Stimulated activated memory B cell treated with anti-CD40 and anti-IgM and Interleukin-4, amounts not matched to agents 10 μg/mL and 1 μg/mL and 100 μg/mL, for 72 hours (primary cell): ENCODE measurements at regions not wholly inside any gene's neighbourhood (a gene's known extent, or its start where the extent isn't known, plus 50 kb on each side); places are given as distances from the start of the nearest gene placed in this dataset.

ENCODE experiments used
- ATAC-seq: fragments of 150-1000 bp; cut with Tn5 transposase; 2 replicates; pipeline ENCODE4 v1.10.0; 2021
- H3K27ac Mint-ChIP-seq: one replicate; pipeline ENCODE4 v1.8.0; 2022; ENCODE audit warnings: mild to moderate bottlenecking, mixed read lengths
- H3K27me3 Mint-ChIP-seq: one replicate; pipeline ENCODE4 v1.8.0; 2022; ENCODE audit warnings: mixed read lengths
- H3K36me3 Mint-ChIP-seq: one replicate; pipeline ENCODE4 v1.8.0; 2022; ENCODE audit warnings: mixed read lengths
- H3K4me1 Mint-ChIP-seq: one replicate; pipeline ENCODE4 v1.8.0; 2022; ENCODE audit warnings: mixed read lengths
- H3K4me3 Mint-ChIP-seq: one replicate; pipeline ENCODE4 v1.8.0; 2022; ENCODE audit warnings: mild to moderate bottlenecking, moderate library complexity, mixed read lengths
- H3K9me3 Mint-ChIP-seq: one replicate; pipeline ENCODE4 v1.8.0; 2022; ENCODE audit warnings: mixed read lengths

DNA sequence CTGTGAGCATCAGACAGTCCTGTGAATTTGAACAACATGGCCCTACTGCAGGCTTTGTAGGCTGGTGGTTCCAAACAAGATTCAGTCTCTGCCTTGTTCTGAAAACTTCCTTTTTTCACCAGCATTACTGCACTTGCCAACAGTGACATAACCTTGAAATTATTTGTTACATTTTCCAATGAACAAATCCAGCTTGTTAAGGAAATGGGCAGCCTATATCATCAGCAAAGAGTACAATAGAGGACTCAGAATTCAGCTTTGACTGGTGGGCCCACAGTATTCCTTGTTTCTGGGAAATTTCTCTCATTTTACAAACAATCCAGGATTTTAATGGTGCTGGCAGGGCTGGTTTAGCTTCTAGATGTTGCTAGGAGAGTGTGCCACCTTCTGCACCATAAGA lies 703.7 kb upstream of the FZD8 start:
- no peak for ATAC-seq
- Mint-ChIP-seq H3K4me1 (no peaks in the 10 kb centered on the region), H3K36me3 (no peaks in the 10 kb centered on the region), H3K4me3 (no peak overlapping the region), H3K27me3 (no peaks in the 10 kb centered on the region), H3K9me3 (no peaks in the 10 kb centered on the region), H3K27ac (no peak overlapping the region)

DNA sequence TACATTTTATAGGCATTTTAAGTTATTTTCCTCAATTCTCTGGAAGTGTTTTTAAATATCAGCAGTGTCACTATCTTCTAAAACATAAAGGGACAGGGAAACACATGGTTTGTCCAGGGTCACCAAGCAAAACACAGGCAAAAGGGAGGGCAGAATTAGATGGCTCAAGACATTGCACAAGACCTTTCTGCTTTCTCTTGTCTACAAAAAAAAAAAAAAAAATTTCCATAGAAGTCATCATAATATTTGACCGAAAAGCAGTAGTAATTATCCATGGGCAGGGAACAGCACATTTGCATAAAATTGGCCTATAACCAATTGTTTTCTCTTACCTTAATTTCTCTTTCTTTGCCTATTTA lies 703.1 kb upstream of the FZD8 start:
- ATAC-seq: no peak
- Mint-ChIP-seq H3K36me3 (no peaks in the 10 kb centered on the region), H3K27ac (no peak overlapping the region), H3K9me3 (no peaks in the 10 kb centered on the region), H3K4me3 (no peak overlapping the region), H3K27me3 (no peaks in the 10 kb centered on the region), H3K4me1 (no peaks in the 10 kb centered on the region)

DNA sequence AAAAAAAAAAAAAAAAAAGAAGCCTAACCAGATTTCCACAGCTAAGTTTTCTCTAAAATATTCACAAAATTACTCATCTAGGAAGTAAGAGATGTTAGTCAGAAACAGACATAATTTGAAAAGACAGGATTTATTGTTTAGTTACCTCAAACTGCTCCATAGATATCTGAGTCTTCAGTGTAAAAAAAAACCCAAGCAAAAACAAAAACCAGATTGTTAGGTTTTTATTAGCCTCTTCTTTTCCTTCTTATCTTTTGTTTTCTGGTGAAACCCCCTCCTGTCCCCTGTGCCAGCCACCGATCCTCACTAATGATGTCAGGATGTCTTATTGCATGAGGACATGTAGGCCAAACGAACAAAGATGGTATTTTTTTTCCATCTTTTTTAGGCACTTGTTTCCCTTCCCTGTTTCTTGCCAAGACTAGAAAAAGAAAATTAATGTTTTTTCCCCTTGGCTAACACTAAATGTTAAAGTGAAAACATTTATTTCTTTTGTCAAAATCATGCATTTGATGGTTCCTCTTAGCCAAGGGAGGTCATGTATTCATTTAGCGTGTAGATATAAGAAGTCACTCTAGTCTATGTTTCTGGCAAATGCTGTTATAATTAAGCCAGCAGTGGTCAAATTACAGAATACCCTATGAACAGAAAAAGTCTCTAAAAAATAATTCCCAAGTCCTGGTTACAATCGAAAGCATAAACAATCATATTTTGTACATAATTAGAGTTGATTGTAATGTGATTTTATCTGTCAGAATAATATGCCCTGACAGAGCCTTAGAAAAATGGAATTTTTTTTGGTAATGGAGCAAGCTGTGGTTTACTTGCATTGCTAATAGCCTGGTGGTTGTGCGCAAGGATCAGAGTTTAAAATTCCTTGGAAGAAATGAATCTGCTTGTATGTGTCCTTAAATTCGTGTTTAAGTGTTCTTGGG lies 702.4 kb upstream of the FZD8 start:
- no peak overlapping the region for H3K27ac Mint-ChIP-seq
- H3K36me3 Mint-ChIP-seq: no peaks in the 10 kb centered on the region
- no peaks in the 10 kb centered on the region for H3K9me3 Mint-ChIP-seq
- no peak for ATAC-seq
- no peak overlapping the region for H3K4me3 Mint-ChIP-seq
- no peaks in the 10 kb centered on the region for H3K4me1 Mint-ChIP-seq
- no peaks in the 10 kb centered on the region for H3K27me3 Mint-ChIP-seq

DNA sequence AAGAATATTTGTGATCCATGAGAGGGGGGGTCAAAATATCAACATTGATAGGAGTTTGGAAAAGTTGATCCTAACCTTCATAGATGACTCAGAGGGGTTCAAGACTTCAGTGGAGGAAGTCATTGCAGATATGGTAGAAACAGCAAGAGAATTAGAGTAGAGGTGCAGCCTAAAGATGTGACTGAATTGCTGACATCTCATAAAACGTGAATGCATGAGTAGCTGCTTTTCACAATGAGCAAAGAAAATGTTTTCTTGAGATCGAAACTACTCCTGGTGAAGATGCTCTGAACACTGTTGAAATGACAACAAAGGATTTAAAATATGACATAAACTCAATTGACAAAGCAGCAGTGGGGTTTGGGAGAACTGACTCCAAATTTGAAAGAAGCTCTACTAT lies 700.7 kb upstream of the FZD8 start:
- Mint-ChIP-seq H3K4me1 (no peaks in the 10 kb centered on the region), H3K27ac (no peak overlapping the region), H3K36me3 (no peaks in the 10 kb centered on the region), H3K27me3 (no peaks in the 10 kb centered on the region), H3K9me3 (no peaks in the 10 kb centered on the region), H3K4me3 (no peak overlapping the region)
- ATAC-seq: no peak

DNA sequence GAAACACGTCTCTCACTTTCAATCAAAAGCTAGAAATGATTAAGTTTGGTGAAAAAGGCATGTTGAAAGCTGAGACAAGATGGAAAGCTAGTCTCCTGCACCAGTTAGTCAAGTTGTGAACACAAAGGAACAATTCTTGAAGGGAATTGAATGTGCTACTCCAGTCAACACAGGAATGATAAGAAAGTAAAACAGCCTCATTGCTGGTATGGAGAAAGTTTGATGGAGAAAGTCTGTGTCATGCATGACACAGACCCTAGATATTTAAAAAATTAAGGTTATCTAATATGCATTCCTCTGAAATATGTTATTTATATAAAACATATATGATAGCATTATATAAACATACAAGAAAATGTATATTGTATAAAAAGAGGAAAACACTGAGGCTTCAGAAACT lies 699.4 kb upstream of the FZD8 start:
- ATAC-seq: no peak
- no peak overlapping the region for H3K27ac Mint-ChIP-seq
- no peaks in the 10 kb centered on the region for H3K4me1 Mint-ChIP-seq
- H3K9me3 Mint-ChIP-seq: peaks cover 3% of the 10 kb centered on the region
- no peak overlapping the region for H3K4me3 Mint-ChIP-seq
- no peaks in the 10 kb centered on the region for H3K36me3 Mint-ChIP-seq
- H3K27me3 Mint-ChIP-seq: no peaks in the 10 kb centered on the region

DNA sequence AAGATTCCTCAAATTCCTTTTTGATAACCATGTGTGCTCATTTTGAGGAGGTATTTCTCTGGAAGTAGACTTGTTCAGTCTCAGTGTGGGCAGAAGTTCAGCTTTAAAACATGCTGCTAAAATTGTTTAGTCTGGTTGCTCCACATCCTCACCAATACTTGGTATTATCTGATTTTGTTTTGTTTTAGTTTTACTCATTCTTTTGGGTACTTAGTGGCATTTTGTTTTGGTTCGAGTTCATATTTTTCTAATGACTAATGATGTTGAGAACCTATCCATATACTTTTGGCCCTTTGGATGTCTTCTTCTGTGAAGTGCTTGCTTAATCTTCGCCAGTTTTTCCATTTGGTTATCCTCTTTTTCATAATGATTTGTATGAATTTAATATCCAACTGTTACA lies 694.2 kb upstream of the FZD8 start:
- Mint-ChIP-seq H3K4me3 (no peak overlapping the region), H3K27me3 (no peaks in the 10 kb centered on the region), H3K36me3 (no peaks in the 10 kb centered on the region), H3K9me3 (peaks cover 3% of the 10 kb centered on the region), H3K27ac (no peak overlapping the region), H3K4me1 (no peaks in the 10 kb centered on the region)
- ATAC-seq: no peak

DNA sequence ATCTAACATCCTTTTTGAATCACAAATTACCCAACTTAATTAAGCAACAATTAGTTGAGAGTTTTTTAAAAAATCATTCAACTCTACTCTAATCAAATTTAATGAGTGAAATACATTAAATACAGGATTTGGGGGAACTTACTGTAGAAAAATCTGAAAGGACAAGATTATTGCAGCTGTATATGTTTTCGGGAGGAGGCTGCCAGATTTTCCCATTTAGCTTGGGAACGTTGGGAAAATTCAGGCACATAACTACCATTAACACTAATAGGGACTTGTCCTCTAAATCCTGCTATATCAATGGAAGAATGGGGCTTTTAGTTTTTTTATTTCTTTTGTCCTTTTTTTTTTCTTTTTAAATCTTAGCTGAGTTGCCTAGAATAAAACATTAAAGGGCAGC lies 691.4 kb upstream of the FZD8 start:
- no peak for ATAC-seq
- Mint-ChIP-seq H3K4me1 (no peaks in the 10 kb centered on the region), H3K36me3 (no peaks in the 10 kb centered on the region), H3K27me3 (no peaks in the 10 kb centered on the region), H3K27ac (no peak overlapping the region), H3K9me3 (peaks cover 3% of the 10 kb centered on the region), H3K4me3 (no peak overlapping the region)

DNA sequence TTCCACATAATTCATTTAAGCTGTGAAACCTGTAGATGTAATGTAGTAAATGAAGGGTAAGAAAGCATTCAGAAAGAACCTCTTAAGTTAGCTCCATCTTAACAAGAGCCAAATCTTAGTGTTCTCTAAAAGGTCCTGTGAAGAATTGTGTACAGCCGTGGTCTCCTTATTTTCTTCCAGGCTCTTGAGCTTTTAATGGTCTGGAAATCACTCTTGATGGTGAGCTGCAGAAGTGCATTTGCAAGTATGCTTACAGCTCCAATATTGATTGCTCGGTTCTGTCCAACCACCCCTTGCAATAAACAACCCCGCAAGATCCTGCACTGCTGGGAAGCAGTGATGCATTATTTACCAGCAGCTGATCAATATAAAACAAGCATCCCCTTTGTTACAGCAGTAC lies 690.8 kb upstream of the FZD8 start:
- no peak overlapping the region for H3K27ac Mint-ChIP-seq
- H3K9me3 Mint-ChIP-seq: peaks cover 3% of the 10 kb centered on the region
- H3K4me1 Mint-ChIP-seq: no peaks in the 10 kb centered on the region
- ATAC-seq: no peak
- no peaks in the 10 kb centered on the region for H3K36me3 Mint-ChIP-seq
- H3K27me3 Mint-ChIP-seq: no peaks in the 10 kb centered on the region
- no peak overlapping the region for H3K4me3 Mint-ChIP-seq

DNA sequence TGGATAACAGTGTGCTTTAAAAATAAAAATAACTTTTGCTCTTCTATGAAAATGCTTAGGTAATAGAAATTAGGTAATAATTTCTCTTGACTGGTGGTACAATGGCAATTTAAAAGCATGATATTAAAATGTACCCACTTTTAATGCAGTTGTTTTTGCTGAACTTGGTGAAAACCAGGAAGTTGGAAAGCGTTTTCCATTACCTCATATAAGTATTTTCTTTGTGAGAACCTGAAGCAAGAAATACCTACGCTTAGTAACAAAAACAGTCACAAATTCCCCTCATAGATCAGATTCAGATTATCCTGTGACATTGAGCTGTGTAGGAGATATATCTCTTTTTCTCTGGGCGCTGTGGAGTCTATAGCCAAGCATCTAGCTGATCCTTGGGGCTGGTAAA lies 689.0 kb upstream of the FZD8 start:
- no peaks in the 10 kb centered on the region for H3K36me3 Mint-ChIP-seq
- no peaks in the 10 kb centered on the region for H3K4me1 Mint-ChIP-seq

DNA sequence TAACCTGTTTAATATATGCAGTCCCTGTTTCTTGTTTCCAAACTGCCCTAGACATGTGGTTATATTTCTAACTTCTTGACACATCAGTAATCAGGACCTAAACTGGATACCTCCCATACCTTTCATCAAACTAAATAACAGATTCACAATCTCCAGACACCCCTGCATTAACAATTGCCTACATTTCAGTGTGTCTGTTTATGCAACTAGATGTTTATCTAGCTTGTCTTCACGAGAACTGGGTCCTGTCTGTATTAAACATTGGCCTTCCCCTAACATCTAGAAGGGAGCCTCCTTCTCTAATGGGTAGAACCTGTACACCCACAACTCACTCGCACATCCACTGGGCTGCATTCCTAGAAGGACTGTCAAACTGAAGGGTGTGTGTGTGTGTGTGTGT lies 683.7 kb upstream of the FZD8 start:
- Mint-ChIP-seq H3K4me3 (no peak overlapping the region), H3K36me3 (no peaks in the 10 kb centered on the region), H3K4me1 (no peaks in the 10 kb centered on the region), H3K27ac (no peak overlapping the region), H3K9me3 (peaks cover 6% of the 10 kb centered on the region), H3K27me3 (no peaks in the 10 kb centered on the region)
- no peak for ATAC-seq

More for the DNA sequence above, 689.0 kb upstream of the FZD8 start:
- ATAC-seq: no peak
- Mint-ChIP-seq H3K27me3 (no peaks in the 10 kb centered on the region), H3K9me3 (no peaks in the 10 kb centered on the region), H3K27ac (no peak overlapping the region), H3K4me3 (no peak overlapping the region)

DNA sequence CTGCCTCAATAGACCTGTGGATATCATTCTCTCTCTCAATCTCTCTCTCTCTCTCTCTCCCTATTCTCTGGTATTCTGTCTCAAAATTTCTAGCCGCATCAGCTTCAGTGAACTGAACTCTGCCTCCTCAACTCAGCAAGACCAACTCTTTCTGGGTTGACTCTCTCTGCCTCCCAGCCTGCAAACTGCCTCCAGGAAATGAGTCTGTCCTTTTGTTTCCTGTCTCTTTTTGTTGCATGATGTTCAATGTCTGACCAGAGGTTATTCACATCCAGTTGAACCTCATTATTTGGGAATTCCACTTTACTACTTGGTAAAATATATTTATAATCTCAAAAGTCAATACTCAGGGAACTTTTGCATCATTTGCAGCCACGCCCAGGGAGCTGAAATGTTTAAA lies 682.7 kb upstream of the FZD8 start:
- peaks cover 6% of the 10 kb centered on the region for H3K9me3 Mint-ChIP-seq
- no peaks in the 10 kb centered on the region for H3K27me3 Mint-ChIP-seq
- H3K27ac Mint-ChIP-seq: no peak overlapping the region
- H3K36me3 Mint-ChIP-seq: no peaks in the 10 kb centered on the region
- H3K4me3 Mint-ChIP-seq: no peak overlapping the region
- ATAC-seq: no peak
- H3K4me1 Mint-ChIP-seq: no peaks in the 10 kb centered on the region

DNA sequence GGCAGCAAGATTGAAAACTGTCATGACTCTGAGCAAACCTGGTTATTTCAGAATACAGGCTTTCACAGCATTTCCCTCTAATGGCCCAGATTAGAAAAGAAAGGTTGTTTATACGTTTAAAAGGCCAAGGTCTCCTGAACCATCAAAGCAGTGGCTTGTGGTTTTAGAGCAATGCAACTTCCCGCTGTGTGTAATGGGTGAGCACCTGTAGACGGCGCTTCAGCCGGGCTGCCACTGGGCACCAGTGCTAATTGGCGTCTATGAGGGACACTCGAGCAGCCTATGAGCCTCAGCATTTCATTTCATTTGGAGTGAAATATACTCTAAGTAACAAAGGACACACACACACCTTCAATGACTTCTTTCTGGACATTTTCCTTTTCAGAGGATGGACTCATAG lies 671.0 kb upstream of the FZD8 start:
- no peaks in the 10 kb centered on the region for H3K9me3 Mint-ChIP-seq
- no peak for ATAC-seq
- H3K36me3 Mint-ChIP-seq: no peaks in the 10 kb centered on the region
- no peaks in the 10 kb centered on the region for H3K27me3 Mint-ChIP-seq
- H3K4me3 Mint-ChIP-seq: no peak overlapping the region
- H3K27ac Mint-ChIP-seq: no peak overlapping the region
- no peaks in the 10 kb centered on the region for H3K4me1 Mint-ChIP-seq

DNA sequence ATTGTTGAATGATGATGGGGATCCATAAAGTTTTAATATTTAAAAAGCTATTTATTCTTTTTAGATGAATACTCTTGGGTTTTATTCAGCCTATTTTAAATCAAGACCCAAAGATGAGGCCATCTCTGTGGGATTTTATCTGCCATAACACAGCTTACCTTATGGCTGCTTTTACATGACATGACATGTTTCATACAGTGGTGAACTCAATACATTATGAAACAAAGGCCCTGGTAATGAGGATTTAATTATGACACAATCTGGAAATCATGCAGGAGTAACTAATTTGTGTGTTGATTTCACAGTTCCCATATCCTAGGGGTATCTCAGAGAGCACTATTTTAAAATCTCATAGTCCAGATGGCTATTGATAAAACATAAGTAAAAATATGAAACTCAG lies 661.8 kb upstream of the FZD8 start:
- Mint-ChIP-seq H3K36me3 (no peaks in the 10 kb centered on the region), H3K27me3 (no peaks in the 10 kb centered on the region), H3K4me3 (no peak overlapping the region), H3K27ac (no peak overlapping the region), H3K9me3 (no peaks in the 10 kb centered on the region), H3K4me1 (no peaks in the 10 kb centered on the region)
- no peak for ATAC-seq

DNA sequence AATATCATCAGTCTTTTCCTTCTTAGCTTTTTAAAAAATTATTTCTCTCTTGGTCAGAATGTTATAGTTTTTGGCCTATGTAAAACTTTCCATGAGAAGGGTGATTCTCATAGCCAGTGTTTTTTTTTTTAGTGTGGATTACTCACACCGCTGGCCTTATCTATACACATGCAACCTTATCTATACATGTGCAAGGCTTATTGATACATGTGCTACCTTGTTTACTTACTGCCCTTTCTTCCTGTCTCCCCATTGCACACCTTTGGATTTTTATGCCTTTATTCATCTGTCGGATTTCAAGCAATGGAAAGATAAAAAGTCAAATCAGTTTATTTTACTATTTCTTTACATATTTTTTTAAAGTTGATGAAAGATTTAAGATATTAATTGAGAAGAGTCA lies 660.0 kb upstream of the FZD8 start:
- Mint-ChIP-seq H3K4me1 (no peaks in the 10 kb centered on the region), H3K9me3 (no peaks in the 10 kb centered on the region), H3K4me3 (no peak overlapping the region), H3K27me3 (no peaks in the 10 kb centered on the region), H3K36me3 (no peaks in the 10 kb centered on the region), H3K27ac (no peak overlapping the region)
- ATAC-seq: no peak

DNA sequence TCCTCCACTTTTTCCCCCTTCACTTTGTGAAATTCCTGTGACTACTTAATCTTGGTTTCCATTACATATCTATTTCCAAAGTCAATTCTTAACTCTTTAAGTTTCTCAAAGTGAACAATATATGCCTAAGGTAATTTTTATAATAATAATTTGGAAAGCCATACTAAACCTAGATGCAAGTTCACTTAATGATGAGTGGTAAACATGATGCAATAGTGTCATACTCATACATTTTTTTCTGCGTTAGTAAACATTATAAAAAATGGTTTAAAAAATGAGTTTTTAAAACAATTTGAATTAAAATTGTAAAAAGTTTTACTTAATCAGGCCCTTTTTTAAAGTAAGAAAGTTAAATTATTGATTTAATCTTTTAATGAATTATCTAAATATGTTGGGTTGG lies 659.4 kb upstream of the FZD8 start:
- Mint-ChIP-seq H3K36me3 (no peaks in the 10 kb centered on the region), H3K27ac (no peak overlapping the region), H3K4me1 (no peaks in the 10 kb centered on the region), H3K4me3 (no peak overlapping the region), H3K9me3 (no peaks in the 10 kb centered on the region), H3K27me3 (no peaks in the 10 kb centered on the region)
- ATAC-seq: no peak

DNA sequence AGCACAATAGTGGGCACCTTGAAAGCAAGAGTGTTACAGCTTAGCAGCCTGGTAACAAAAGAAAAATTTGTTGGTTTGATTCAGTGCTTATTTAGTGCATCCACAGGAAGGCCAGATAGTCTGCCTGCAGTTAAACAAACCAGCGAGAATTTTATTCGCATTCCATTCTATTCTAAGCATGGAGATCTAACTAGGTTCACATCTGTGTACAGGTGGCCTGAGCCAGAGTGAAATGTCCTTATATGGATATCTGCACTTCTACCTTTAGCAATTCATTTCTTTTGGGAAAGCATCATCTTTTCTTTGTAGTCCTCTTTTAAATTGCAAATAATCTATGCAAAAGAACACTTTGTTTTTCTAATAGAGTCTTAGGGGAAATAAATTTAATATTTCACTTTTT lies 659.0 kb upstream of the FZD8 start:
- no peaks in the 10 kb centered on the region for H3K9me3 Mint-ChIP-seq
- no peak for ATAC-seq
- no peaks in the 10 kb centered on the region for H3K27me3 Mint-ChIP-seq
- H3K27ac Mint-ChIP-seq: no peak overlapping the region
- H3K36me3 Mint-ChIP-seq: no peaks in the 10 kb centered on the region
- H3K4me1 Mint-ChIP-seq: no peaks in the 10 kb centered on the region
- no peak overlapping the region for H3K4me3 Mint-ChIP-seq

DNA sequence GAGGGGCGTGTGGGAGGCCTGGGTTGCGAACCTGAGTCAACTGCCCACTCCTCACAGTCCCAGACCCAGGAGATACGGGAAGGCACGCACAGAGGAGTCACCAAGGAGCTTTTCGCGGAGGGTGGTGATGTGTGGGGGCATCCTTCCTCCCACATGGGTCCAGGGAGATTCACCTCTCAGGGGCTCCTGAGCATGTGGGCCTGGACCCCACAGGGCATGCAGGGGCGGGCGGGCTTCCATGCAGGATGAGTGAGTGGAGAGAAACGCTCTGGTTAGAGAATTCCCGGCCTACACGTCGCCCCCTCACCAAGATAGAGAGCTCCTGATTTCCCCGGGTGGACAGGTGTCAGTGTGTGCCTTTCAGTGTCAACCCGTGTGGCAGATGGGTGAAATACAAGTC lies 641.7 kb upstream of the FZD8 start:
- Mint-ChIP-seq H3K9me3 (peaks cover 18% of the 10 kb centered on the region), H3K4me1 (no peaks in the 10 kb centered on the region), H3K27me3 (no peaks in the 10 kb centered on the region), H3K36me3 (no peaks in the 10 kb centered on the region), H3K27ac (no peak overlapping the region), H3K4me3 (no peak overlapping the region)
- ATAC-seq: no peak
